OCI-LY3 (cell line): ENCODE measurements at regions not wholly inside any gene's neighbourhood (a gene's known extent, or its start where the extent isn't known, plus 50 kb on each side); places are given as distances from the start of the nearest gene placed in this dataset.

Experiments
- CTCF ChIP-seq: fragments of 200-600, 300-600 bp; sonication (generic); IDR thresholded peaks from 2 replicates; pipeline ENCODE4 v1.5.1; 2014; ENCODE audit warnings: antibody characterized with exemption, low read length, low read depth
- EZH2phosphoT487 ChIP-seq: fragments of 200-600 bp; shearing (Covaris generic); IDR thresholded peaks from 2 replicates; pipeline ENCODE4 v1.6.1; 2018; ENCODE audit warnings: antibody characterized with exemption, mixed run types, low read depth

- TF ChIP-seq CTCF (no peak), EZH2phosphoT487 (no peak)
Observed at GRCh38 chr14:71198687-71199086, 291.4 kb downstream of the PCNX1 start.
